NCI-H2227 (cell line): ENCODE measurements at regions not wholly inside any gene's neighbourhood (a gene's known extent, or its start where the extent isn't known, plus 50 kb on each side); places are given as distances from the start of the nearest gene placed in this dataset.
"Not testable (repeated sequence)": the region's sequence is repeated elsewhere in the genome, so short reads cannot be mapped to it uniquely, and the experiment has no call there.

ENCODE experiments used
- DNase-seq: peaks from one replicate; lab custom pipeline; 2025; ENCODE audit not compliant: unreplicated experiment; lab: John Stamatoyannopoulos, UW

- no peak for DNase-seq
These were observed 1054.7 kb downstream of the GALC start for GRCh38 chr14:86938320-86938719.

- DNase-seq: no peak
These were observed 1056.4 kb downstream of the GALC start for GRCh38 chr14:86936556-86936955.

GRCh38 chr14:86935241-86935885 lies 1057.6 kb downstream of the GALC start:
- no peak for DNase-seq

GRCh38 chr14:86933958-86934595 lies 1058.9 kb downstream of the GALC start:
- no peak for DNase-seq

- no peak for DNase-seq
These were observed 1059.5 kb downstream of the GALC start for GRCh38 chr14:86933460-86933859.

GRCh38 chr14:86915406-86915805 lies 1077.6 kb downstream of the GALC start:
- DNase-seq: no peak

GRCh38 chr14:86912709-86913108 lies 1080.3 kb downstream of the GALC start:
- DNase-seq: no peak

GRCh38 chr14:86911486-86911885 lies 1081.5 kb downstream of the GALC start:
- DNase-seq: no peak

GRCh38 chr14:86905386-86905926 lies 1087.5 kb downstream of the GALC start:
- DNase-seq: not testable (repeated sequence)

- no peak for DNase-seq
These were observed 1090.6 kb downstream of the GALC start for GRCh38 chr14:86902176-86902950.

- no peak for DNase-seq
These were observed 1095.1 kb downstream of the GALC start for GRCh38 chr14:86897704-86898513.

GRCh38 chr14:86897224-86897623 lies 1095.8 kb downstream of the GALC start:
- DNase-seq: no peak

- no peak for DNase-seq
These were observed 1096.3 kb downstream of the GALC start for GRCh38 chr14:86896701-86897100.

GRCh38 chr14:86892152-86892956 lies 1100.6 kb downstream of the GALC start:
- DNase-seq: no peak

GRCh38 chr14:86885280-86885679 lies 1107.7 kb downstream of the GALC start:
- DNase-seq: no peak

GRCh38 chr14:86884498-86884897 lies 1108.5 kb downstream of the GALC start:
- no peak for DNase-seq

GRCh38 chr14:86882818-86883217 lies 1110.2 kb downstream of the GALC start:
- no peak for DNase-seq

GRCh38 chr14:86865934-86866333 lies 1127.0 kb downstream of the GALC start:
- DNase-seq: no peak

GRCh38 chr14:86858591-86858990 lies 1134.4 kb downstream of the GALC start:
- DNase-seq: no peak

- no peak for DNase-seq
These were observed 1135.0 kb downstream of the GALC start for GRCh38 chr14:86858031-86858430.
